Dermis blood vessel endothelial cell (primary cell): ENCODE measurements at regions not wholly inside any gene's neighbourhood (a gene's known extent, or its start where the extent isn't known, plus 50 kb on each side); places are given as distances from the start of the nearest gene placed in this dataset.

Experiments used
- DNase-seq: peaks from one replicate; pipeline ENCODE4 v3.0.0; 2010

DNA sequence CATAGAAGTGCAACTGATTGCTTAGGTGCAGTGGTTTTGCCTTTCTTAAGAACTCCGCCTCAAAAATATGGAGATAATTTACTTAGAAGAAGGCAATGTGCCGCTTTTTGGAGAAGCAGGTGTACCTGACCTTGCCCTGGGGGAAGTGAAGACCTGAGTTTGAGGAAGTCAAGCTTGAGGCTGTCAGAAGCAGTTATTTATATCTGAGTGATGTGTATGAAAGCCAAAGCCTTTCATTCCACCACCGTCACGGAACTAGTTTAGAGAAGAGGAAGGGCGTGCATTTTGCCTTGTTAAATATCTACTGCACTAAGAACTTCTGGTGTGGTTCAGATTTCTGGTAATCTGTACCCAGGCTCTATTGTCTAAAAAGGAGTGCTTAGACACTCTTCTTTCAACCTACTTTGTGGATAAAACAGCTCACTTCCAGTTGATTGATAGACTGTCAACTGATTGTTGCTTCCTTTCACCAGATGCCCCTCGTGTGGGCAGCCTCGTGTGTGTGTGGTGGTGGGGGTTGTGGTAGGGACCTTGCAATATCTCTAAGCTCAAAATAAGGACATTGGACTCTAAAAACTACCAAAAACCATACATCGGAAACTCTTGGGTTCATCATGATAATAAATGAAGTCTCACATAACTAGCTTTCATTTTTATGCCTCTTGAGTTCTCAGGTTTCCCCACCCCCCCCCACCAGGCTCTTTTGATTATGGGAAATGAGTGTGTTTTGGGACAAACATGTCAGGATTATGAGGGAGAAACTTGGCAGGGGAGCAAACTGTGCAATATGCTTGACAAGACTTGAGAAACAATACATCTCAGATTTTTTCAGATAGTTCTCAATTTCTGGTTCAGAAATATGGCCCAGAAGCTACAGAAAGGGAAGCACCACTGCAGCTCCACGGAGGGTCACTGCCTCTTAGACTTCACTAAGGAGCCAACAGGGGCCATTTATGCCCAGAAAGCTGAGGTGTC is 78.6 kb downstream of the ARF6 start:
- peak; percentile 63 for DNase-seq

GRCh38 chr14:49972131-49972671 is 79.3 kb downstream of the ARF6 start:
- peak; percentile 94 for DNase-seq

GRCh38 chr14:49972823-49973222 is 79.9 kb downstream of the ARF6 start:
- peak; percentile 76 for DNase-seq

DNA sequence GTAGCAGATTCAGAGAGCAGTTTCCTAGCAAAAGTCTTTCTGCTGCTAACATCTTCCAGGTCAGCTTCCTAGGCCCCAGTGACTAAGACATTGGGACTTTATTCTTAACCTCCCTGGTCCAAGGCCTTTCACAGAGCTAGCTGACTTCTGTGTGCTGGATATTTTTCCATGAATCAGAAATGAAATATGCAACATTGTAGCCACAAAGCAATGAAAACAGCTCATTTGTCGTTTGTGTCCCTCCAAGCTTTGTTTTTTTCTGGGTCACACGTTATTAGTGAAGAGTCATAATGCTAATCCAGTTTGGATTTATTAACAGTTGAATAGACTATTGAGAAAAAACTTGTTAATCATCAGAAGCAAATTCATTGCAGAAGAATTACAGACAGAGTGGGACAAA is 82.4 kb downstream of the ARF6 start:
- peak; percentile 77 for DNase-seq

DNA sequence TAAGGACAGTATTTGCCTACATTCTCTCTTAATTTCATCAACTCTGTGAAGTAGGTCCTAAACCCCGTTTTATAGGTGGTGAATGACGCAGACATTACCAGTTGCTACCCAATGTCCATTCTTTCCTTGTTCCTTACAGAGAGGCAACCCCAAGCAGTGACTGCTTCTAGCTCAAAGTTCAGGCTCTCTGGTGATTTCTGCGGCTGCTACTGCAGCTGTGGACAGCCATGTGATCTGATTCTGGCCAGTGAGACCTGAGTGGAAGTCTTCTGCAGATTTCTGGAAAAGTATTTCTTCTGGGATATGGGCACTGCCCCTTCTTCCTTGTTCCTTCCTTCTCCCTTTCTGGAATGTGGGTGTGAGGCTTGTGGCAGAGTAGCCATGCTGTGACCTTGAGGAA is 82.9 kb downstream of the ARF6 start:
- peak; percentile 7 for DNase-seq

- DNase-seq: peak; percentile 21
Measured at GRCh38 chr14:49977126-49977841, 84.4 kb downstream of the ARF6 start.

GRCh38 chr14:49980027-49980426 is 87.1 kb downstream of the ARF6 start:
- DNase-seq: no peak

- peak; percentile 33 for DNase-seq
Measured at GRCh38 chr14:49982082-49982481, 89.2 kb downstream of the ARF6 start.

DNA sequence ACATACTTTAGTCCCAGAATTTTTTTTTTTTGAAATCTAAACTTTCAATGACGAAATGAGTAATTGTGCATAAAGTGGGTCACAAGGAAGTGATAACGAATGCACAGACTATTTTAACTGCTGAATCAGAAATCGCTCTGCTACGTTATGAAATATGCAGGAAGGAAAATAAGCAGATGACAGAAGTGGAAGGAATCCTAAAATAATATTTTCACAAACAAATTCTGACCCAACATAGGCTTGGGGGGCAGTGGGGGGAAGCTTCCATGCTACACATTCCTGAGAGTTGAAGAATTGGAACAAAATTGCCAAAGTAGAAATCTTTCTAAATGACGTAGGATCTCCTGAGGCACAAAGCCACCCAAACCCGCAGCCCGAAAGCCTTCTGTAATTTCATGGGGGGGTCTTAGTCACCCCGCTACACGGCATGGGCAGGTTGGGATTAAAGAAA is 89.6 kb downstream of the ARF6 start:
- DNase-seq: peak; percentile 78

GRCh38 chr14:49984424-49984823 is 91.5 kb downstream of the ARF6 start:
- DNase-seq: no peak

GRCh38 chr14:49986343-49987014 is 93.6 kb downstream of the ARF6 start:
- DNase-seq: no peak

DNA sequence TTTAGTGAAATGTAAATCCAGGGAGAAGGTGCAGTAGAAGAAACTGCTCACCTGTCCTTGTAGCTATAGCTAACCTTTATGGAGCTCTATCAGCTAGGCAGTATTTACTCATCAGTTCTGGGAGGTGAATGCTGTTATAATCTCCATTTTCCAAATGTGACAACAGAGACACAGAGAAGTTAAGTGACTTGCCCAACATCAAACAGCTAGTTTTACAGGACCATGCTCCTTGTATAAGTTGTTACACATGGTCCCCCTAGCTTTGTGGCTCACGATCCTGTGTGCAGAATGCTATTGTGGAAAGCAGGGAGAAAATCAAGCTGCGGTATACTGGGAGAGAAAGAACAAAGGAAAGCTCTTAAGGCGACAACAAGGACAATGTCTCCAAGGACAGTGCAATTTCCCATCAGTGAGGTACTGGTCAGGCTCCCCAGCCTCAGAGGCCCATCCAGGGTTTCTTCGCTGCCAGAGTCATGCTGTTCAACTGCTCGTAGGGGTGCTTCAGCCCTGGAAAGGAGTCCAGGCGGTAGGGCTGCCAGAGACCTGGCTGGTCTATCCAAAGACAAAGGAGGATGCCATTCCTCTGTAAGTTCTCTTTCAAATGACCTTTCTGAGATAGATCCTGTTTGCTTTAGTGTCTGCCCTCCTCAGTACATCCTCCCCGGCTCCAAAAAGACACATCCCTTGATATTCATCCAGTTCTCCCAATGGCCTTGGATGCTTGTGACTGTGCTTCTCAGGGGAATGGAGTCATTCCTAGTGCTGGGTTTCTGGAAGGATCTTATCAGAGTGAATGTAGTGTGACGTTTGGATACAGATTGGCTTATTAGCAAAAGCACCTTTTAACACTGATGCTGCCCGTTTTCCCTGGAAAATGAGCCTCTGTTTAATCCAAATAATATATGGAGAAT is 95.5 kb downstream of the ARF6 start:
- DNase-seq: no peak

GRCh38 chr14:49989966-49990365 is 97.1 kb downstream of the ARF6 start:
- no peak for DNase-seq

DNA sequence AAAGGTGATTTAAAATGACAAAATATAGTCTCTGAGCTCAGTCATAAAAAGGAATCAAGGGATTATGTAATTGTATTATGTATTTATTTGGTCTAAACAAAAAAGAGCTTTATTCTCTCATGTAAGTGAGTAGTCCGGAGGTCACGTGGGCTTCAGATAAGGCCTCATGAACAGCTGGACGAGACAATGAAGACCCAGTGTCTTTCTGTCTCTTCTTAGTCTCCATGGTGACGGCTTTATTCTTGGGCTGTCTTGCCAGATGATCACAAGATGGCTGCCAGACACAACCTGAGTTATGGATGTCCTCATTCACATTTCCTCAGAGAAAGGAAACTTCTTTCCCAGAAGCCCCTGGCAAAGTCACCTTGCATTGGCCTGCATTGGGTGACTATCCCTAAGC is 98.6 kb downstream of the ARF6 start:
- DNase-seq: no peak

DNA sequence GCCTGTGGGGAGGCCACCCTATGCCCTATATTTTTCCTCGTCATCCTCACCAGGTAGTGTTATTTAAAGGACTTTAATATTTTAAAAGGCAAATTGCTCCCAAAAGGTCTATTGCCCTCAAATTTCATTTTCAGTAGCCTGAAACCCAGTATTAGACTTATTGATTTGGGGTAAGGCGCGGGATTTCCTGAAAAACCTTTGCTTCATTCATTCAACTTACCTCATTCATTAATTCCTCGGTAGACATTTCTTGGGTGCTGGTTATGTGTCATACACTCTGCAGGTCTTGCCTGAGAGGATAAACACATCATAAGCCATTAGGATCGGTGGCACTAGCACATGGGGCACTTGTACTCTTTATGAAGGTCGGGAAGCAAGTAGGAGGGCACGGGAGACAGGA is 99.2 kb downstream of the ARF6 start:
- no peak for DNase-seq

GRCh38 chr14:49992448-49992847 is 99.6 kb downstream of the ARF6 start:
- no peak for DNase-seq

- peak; percentile 33 for DNase-seq
Measured at GRCh38 chr14:49992901-49993339, 100.0 kb downstream of the ARF6 start.

GRCh38 chr14:49993565-49993964 is 100.7 kb downstream of the ARF6 start:
- DNase-seq: no peak

GRCh38 chr14:49994951-49995561 is 102.2 kb downstream of the ARF6 start:
- DNase-seq: no peak

DNA sequence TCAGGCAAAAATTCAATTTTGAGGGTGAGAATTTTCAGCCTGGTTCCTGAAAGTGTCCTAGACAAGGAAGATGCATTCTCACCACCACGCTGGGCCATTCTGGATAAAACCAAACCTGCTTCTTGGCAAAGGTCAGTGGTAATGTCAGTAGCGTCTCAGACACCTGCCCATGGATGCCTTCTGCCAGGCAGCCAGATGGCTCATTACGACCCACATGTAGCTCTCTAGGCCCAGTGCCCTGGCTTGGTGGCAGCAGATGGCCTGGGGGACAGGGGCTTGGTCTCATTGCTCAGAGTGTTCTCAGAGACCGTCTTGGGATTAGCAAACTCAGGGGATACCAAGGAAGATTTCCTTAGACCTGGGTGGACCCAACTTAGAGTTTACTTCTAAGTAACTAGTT is 105.1 kb downstream of the ARF6 start:
- no peak for DNase-seq

GRCh38 chr14:49999146-49999761 is 106.4 kb downstream of the ARF6 start:
- peak; percentile 84 for DNase-seq
